Mesendoderm (in vitro differentiated cells): ENCODE measurements at regions not wholly inside any gene's neighbourhood (a gene's known extent, or its start where the extent isn't known, plus 50 kb on each side); places are given as distances from the start of the nearest gene placed in this dataset.
A peak's percentile ranks its signal among the peaks of the same experiment; 100 is the strongest.

Experiments
- DNase-seq: peaks from one replicate; pipeline ENCODE4 v3.0.0; 2013
- H2AK5ac ChIP-seq: 2 replicates; pipeline ENCODE4 v1.6.1; 2013; ENCODE audit warnings: low read length, inconsistent platforms
- H2BK120ac ChIP-seq: 2 replicates; pipeline ENCODE4 v1.6.1; 2013; ENCODE audit warnings: low read depth, mild to moderate bottlenecking, low read length, moderate library complexity, mixed read lengths
- H2BK15ac ChIP-seq: replicated peaks from 2 replicates; pipeline ENCODE4 v1.6.1; 2013; ENCODE audit warnings: low read depth, mild to moderate bottlenecking, moderate library complexity
- H2BK5ac ChIP-seq: 2 replicates; pipeline ENCODE4 v1.6.1; 2013; ENCODE audit warnings: low read length, inconsistent platforms
- H3K18ac ChIP-seq: 2 replicates; pipeline ENCODE4 v1.6.1; 2013; ENCODE audit warnings: mild to moderate bottlenecking, low read length, mixed read lengths
- H3K23ac ChIP-seq: one replicate; pipeline ENCODE4 v1.6.1; 2013; ENCODE audit warnings: low read length
- H3K27ac ChIP-seq: 2 replicates; pipeline ENCODE4 v1.5.1; 2013; ENCODE audit warnings: low read depth, mild to moderate bottlenecking, inconsistent platforms, low read length, moderate library complexity
- H3K27me3 ChIP-seq: 2 replicates; pipeline ENCODE4 v1.6.1; 2013; ENCODE audit warnings: low read length, control low read depth, mild to moderate bottlenecking, inconsistent platforms; ENCODE audit not compliant: insufficient read depth, poor library complexity
- H3K36me3 ChIP-seq: 2 replicates; pipeline ENCODE4 v1.6.1; 2013; ENCODE audit warnings: low read length, inconsistent platforms; ENCODE audit not compliant: control insufficient read depth, insufficient read depth
- H3K4ac ChIP-seq: one replicate; pipeline ENCODE4 v1.6.1; 2013; ENCODE audit warnings: low read depth, mild to moderate bottlenecking, low read length, moderate library complexity
- H3K4me1 ChIP-seq: 2 replicates; pipeline ENCODE4 v1.6.1; 2013; ENCODE audit warnings: low read depth, low read length, inconsistent platforms; ENCODE audit not compliant: control insufficient read depth
- H3K4me2 ChIP-seq: 2 replicates; pipeline ENCODE4 v1.6.1; 2013; ENCODE audit warnings: low read length
- H3K4me3 ChIP-seq: 2 replicates; pipeline ENCODE4 v1.5.1; 2013; ENCODE audit warnings: mild to moderate bottlenecking, low read length
- H3K56ac ChIP-seq: one replicate; pipeline ENCODE4 v1.6.1; 2013; ENCODE audit warnings: low read length
- H3K79me1 ChIP-seq: 2 replicates; pipeline ENCODE4 v1.6.1; 2013; ENCODE audit warnings: low read length, inconsistent platforms
- H3K79me2 ChIP-seq: 2 replicates; pipeline ENCODE4 v1.6.1; 2013; ENCODE audit warnings: mild to moderate bottlenecking, low read length; ENCODE audit not compliant: control insufficient read depth, insufficient read depth
- H3K9ac ChIP-seq: 2 replicates; pipeline ENCODE4 v1.6.1; 2013; ENCODE audit warnings: low read length, inconsistent platforms
- H4K5ac ChIP-seq: one replicate; pipeline ENCODE4 v1.6.1; 2013; ENCODE audit warnings: low read length
- H4K8ac ChIP-seq: one replicate; pipeline ENCODE4 v1.6.1; 2013; ENCODE audit warnings: low read depth, mild to moderate bottlenecking, control low read depth, low read length, moderate library complexity
- WGBS: extraction: QIAGEN DNeasy Blood & Tissue Kit; methylation state at CpG from one replicate; pipeline ENCODE4 v1.1.7; 2013; ENCODE audit warnings: low lambda C conversion rate, missing lambda C conversion rate; ENCODE audit not compliant: insufficient coverage; ENCODE audit errors: extremely low coverage; 5-methylcytosine and 5-hydroxymethylcytosine counted together

GRCh38 chr1:220982686-220983085, 103.4 kb downstream of the HLX start:
- H3K18ac ChIP-seq, result no peak overlapping the region
- no peaks in the 10 kb centered on the region for H3K27me3 ChIP-seq
- H3K4ac ChIP-seq, result peak overlapping the region; percentile 36
- no peak overlapping the region for H3K4me3 ChIP-seq
- H3K36me3 ChIP-seq, result no peaks in the 10 kb centered on the region
- H4K5ac ChIP-seq, result no peak overlapping the region
- H3K9ac ChIP-seq, result no peak overlapping the region
- H3K4me2 ChIP-seq, result no peak overlapping the region
- H3K79me2 ChIP-seq, result no peaks in the 10 kb centered on the region
- WGBS, result no CpG with 5 or more reads among the region's 10 CpGs
- H3K4me1 ChIP-seq, result no peaks in the 10 kb centered on the region
- no peak overlapping the region for H4K8ac ChIP-seq
- no peak for DNase-seq
- H2BK120ac ChIP-seq, result no peak overlapping the region
- no peak overlapping the region for H2BK15ac ChIP-seq
- no peak overlapping the region for H3K27ac ChIP-seq
- no peak overlapping the region for H2BK5ac ChIP-seq
- H3K56ac ChIP-seq, result no peak overlapping the region
- no peaks in the 10 kb centered on the region for H3K79me1 ChIP-seq
- H3K23ac ChIP-seq, result no peak overlapping the region
- no peak overlapping the region for H2AK5ac ChIP-seq

DNA sequence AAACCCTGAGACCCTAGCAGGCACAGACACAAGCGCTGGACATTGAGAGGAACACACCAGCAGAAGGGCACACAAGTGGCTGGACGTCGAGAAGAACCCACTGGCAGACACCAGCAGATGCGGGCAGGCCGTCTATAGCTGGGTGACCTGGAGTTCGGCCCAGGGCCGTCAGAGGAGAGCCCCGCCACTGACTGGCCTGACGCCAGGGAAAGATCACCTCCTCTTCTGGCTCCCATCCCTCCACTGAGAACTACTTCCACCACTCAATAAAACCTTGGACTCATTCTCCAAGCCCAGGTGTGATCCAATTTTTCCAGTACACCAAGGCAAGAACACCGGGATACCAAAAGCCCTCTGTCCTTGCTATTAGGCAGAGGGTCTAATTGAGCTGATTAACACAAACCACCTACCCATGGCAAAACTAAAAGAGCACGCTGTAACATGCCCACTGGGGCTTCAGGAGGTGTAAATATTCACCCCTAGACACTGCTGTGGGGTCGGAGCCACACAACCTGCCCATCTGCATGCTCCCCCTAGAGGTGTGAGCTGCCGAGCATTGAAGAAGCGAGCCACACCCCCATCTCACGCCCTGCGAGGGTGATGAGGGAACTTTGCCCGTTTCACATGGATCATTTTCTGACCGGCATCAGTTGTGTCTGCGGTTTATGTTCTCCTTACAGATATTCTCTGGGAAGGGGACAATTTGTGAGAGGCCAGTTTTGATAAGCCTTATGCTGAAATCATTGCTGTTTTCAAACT, 104.8 kb downstream of the HLX start:
- H3K9ac ChIP-seq, result no peak overlapping the region
- H3K27me3 ChIP-seq, result no peaks in the 10 kb centered on the region
- no peak overlapping the region for H3K4ac ChIP-seq
- H3K79me2 ChIP-seq, result no peaks in the 10 kb centered on the region
- no peak overlapping the region for H3K27ac ChIP-seq
- no peak overlapping the region for H2BK15ac ChIP-seq
- H3K18ac ChIP-seq, result no peak overlapping the region
- H3K4me1 ChIP-seq, result no peaks in the 10 kb centered on the region
- no peak overlapping the region for H2AK5ac ChIP-seq
- H4K5ac ChIP-seq, result no peak overlapping the region
- H3K4me3 ChIP-seq, result no peak overlapping the region
- no peak overlapping the region for H2BK120ac ChIP-seq
- H4K8ac ChIP-seq, result no peak overlapping the region
- H2BK5ac ChIP-seq, result no peak overlapping the region
- no peak overlapping the region for H3K4me2 ChIP-seq
- no peak overlapping the region for H3K56ac ChIP-seq
- H3K36me3 ChIP-seq, result no peaks in the 10 kb centered on the region
- WGBS, result no CpG with 5 or more reads among the region's 19 CpGs
- no peak overlapping the region for H3K23ac ChIP-seq
- peak; percentile 46 for DNase-seq
- H3K79me1 ChIP-seq, result no peaks in the 10 kb centered on the region

- no peaks in the 10 kb centered on the region for H3K36me3 ChIP-seq
- no peak overlapping the region for H3K4me2 ChIP-seq
- no peaks in the 10 kb centered on the region for H3K4me1 ChIP-seq
- H2BK5ac ChIP-seq, result no peak overlapping the region
- DNase-seq, result peak; percentile 31
- no peak overlapping the region for H3K4ac ChIP-seq
- no peak overlapping the region for H4K5ac ChIP-seq
- no peaks in the 10 kb centered on the region for H3K27me3 ChIP-seq
- no peak overlapping the region for H3K23ac ChIP-seq
- no peak overlapping the region for H3K18ac ChIP-seq
- no peak overlapping the region for H3K4me3 ChIP-seq
- no peak overlapping the region for H4K8ac ChIP-seq
- H3K79me1 ChIP-seq, result no peaks in the 10 kb centered on the region
- H2BK15ac ChIP-seq, result no peak overlapping the region
- H3K56ac ChIP-seq, result no peak overlapping the region
- no peak overlapping the region for H3K27ac ChIP-seq
- WGBS, result no CpG with 5 or more reads among the region's 2 CpGs
- no peaks in the 10 kb centered on the region for H3K79me2 ChIP-seq
- no peak overlapping the region for H2AK5ac ChIP-seq
- no peak overlapping the region for H3K9ac ChIP-seq
- H2BK120ac ChIP-seq, result no peak overlapping the region
Measured at GRCh38 chr1:220990427-220991339, 111.4 kb downstream of the HLX start.

GRCh38 chr1:220991506-220991905, 112.3 kb downstream of the HLX start:
- Histone ChIP-seq H3K4me2 (no peak overlapping the region), H4K5ac (no peak overlapping the region), H3K4me1 (no peaks in the 10 kb centered on the region), H3K4ac (no peak overlapping the region), H2BK15ac (no peak overlapping the region), H3K27me3 (no peaks in the 10 kb centered on the region), H3K9ac (no peak overlapping the region), H2AK5ac (no peak overlapping the region), H3K79me2 (no peaks in the 10 kb centered on the region), H3K27ac (no peak overlapping the region), H2BK5ac (no peak overlapping the region), H3K36me3 (no peaks in the 10 kb centered on the region), H3K56ac (no peak overlapping the region), H4K8ac (no peak overlapping the region), H3K18ac (no peak overlapping the region), H3K79me1 (no peaks in the 10 kb centered on the region), H3K23ac (no peak overlapping the region), H3K4me3 (no peak overlapping the region), H2BK120ac (no peak overlapping the region)
- no peak for DNase-seq
- WGBS, result no CpG with 5 or more reads among the region's 4 CpGs

GRCh38 chr1:220991959-220992704, 112.9 kb downstream of the HLX start:
- Histone ChIP-seq H3K23ac (no peak overlapping the region), H4K5ac (no peak overlapping the region), H3K79me1 (no peaks in the 10 kb centered on the region), H3K27me3 (no peaks in the 10 kb centered on the region), H2AK5ac (no peak overlapping the region), H3K4me3 (no peak overlapping the region), H3K4me2 (no peak overlapping the region), H3K79me2 (no peaks in the 10 kb centered on the region), H2BK5ac (no peak overlapping the region), H3K4ac (no peak overlapping the region), H3K9ac (no peak overlapping the region), H3K36me3 (no peaks in the 10 kb centered on the region), H4K8ac (no peak overlapping the region), H3K27ac (no peak overlapping the region), H2BK120ac (no peak overlapping the region), H3K4me1 (no peaks in the 10 kb centered on the region), H3K18ac (no peak overlapping the region), H2BK15ac (no peak overlapping the region), H3K56ac (no peak overlapping the region)
- DNase-seq, result no peak
- no CpG with 5 or more reads among the region's 13 CpGs for WGBS
